Muscle of leg (tissue), 3 donors: ENCODE measurements at regions not wholly inside any gene's neighbourhood (a gene's known extent, or its start where the extent isn't known, plus 50 kb on each side); places are given as distances from the start of the nearest gene placed in this dataset.

Experiments used
- DNase-seq: peaks from one replicate; pipeline ENCODE4 v3.0.0; 2013
- H3K27ac ChIP-seq: one replicate; pipeline ENCODE4 v1.5.1; 2013; ENCODE audit warnings: mild to moderate bottlenecking, low read length, control low read depth
- H3K27me3 ChIP-seq: one replicate; pipeline ENCODE4 v1.6.1; 2013; ENCODE audit warnings: low read length; ENCODE audit not compliant: control insufficient read depth, insufficient read depth
- H3K36me3 ChIP-seq: one replicate; pipeline ENCODE4 v1.6.1; 2013; ENCODE audit warnings: low read length; ENCODE audit not compliant: control insufficient read depth, insufficient read depth
- H3K4me1 ChIP-seq: one replicate; pipeline ENCODE4 v1.6.1; 2013; ENCODE audit warnings: low read length; ENCODE audit not compliant: control insufficient read depth, insufficient read depth
- H3K4me3 ChIP-seq: one replicate; pipeline ENCODE4 v1.5.1; 2013; ENCODE audit warnings: low read length, control low read depth
- H3K9me3 ChIP-seq: replicated peaks from 2 replicates; pipeline ENCODE4 v1.6.1; 2013; ENCODE audit warnings: low read depth, low read length; ENCODE audit not compliant: control insufficient read depth
- WGBS: methylation state at CpG from one replicate; pipeline ENCODE4 v1.1.5; 2013; ENCODE audit warnings: missing lambda C conversion rate; ENCODE audit not compliant: insufficient coverage; 5-methylcytosine and 5-hydroxymethylcytosine counted together

DNA sequence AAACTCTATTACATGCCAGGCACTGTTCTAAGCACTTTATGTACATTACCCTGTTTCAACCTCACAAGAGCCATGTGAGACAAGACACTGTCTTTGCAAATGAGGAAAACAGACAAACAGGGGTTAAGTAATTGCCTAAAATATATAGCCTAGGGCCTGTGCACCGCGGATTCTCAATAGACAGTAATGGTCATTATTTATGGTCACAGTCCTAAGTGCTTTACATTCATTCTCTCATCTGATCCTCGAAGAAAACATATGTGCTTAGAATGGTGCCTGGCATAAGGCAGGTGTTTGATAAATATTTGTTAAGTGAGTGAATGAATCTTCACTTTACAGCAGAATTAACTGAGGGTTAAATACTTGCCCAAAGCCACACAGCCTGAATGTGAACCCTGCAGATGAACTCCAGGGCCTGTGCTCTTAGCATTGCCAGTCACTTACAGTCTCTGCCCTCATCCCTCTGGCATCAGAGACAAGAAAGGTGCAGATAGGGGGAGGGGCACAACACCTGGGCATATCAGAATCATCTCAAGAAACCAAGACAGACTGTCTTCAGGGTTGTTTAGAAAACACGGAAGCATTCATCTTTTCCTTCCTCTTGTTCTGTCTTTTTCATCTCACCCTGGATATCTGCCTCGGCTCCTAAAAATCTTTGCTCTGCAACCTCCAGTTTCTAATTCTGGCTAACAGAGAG, 92.8 kb upstream of the SASH1 start:
- WGBS, result no CpG with 5 or more reads among the region's 5 CpGs
- DNase-seq, result no peak
- no peaks in the 10 kb centered on the region for H3K9me3 ChIP-seq
- no peak overlapping the region for H3K4me3 ChIP-seq
- H3K36me3 ChIP-seq, result no peaks in the 10 kb centered on the region
- H3K27me3 ChIP-seq, result no peaks in the 10 kb centered on the region
- peaks cover 23% of the 10 kb centered on the region for H3K4me1 ChIP-seq
- H3K27ac ChIP-seq, result no peak overlapping the region

DNA sequence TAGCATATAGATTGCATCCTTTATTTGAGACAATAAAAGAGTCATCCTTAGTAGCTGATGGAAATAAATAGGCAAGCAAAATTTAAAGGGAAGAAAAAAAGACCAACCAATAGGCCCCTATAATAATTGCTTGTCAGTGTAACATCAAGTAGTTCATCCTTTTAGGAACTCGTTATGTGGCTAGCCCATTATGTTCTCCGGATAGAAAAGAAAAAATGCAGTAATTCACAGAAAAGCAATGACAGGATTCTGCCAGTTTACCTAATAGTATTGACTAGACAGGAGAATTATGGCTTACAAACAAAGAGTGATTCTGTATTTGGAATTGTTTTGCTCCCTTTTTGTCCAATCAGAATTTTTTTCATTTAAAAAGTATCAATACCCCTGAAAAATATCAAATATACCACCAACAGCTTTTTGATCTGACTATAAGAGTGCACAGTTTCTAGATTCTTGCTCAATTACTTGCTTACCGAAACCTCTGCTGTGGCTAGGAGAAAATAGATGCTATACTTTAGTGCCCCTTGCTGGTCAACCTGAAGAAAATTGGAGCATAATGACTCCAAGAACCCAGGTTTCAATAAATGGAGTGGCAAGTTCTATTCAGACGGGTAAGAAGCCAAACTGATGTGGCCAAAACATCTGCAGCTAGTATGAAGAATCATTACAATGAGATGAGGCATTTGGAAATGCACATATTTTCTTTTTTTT, 91.5 kb upstream of the SASH1 start:
- Histone ChIP-seq H3K27ac (peak overlapping the region; percentile 7), H3K27me3 (no peaks in the 10 kb centered on the region), H3K4me1 (peaks cover 21% of the 10 kb centered on the region), H3K4me3 (no peak overlapping the region), H3K9me3 (peaks cover 2% of the 10 kb centered on the region), H3K36me3 (no peaks in the 10 kb centered on the region)
- peak; percentile 85 for DNase-seq
- 20% methylated on average over 1 of the region's 4 CpGs for WGBS

DNA sequence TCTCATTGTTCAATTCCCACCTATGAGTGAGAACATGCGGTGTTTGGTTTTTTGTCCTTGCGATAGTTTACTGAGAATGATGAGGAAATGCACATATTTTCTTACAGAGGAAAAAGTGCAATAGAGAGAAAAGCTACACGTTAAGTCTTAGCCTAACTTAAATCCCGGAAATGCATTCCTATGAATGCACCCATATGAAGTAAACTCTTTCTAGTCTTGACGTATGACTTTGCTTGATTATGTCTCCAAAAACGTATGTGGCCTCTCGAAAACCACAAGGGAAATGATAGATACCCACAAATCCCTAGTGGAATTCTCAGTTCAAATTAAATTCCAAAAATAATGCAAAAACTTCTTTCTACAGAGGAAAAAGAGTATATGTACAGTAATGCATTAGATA, 90.7 kb upstream of the SASH1 start:
- WGBS, result no CpG with 5 or more reads among the region's 7 CpGs
- Histone ChIP-seq H3K27ac (no peak overlapping the region), H3K9me3 (peaks cover 2% of the 10 kb centered on the region), H3K4me1 (peaks cover 21% of the 10 kb centered on the region), H3K27me3 (no peaks in the 10 kb centered on the region), H3K4me3 (no peak overlapping the region), H3K36me3 (no peaks in the 10 kb centered on the region)
- DNase-seq, result no peak

DNA sequence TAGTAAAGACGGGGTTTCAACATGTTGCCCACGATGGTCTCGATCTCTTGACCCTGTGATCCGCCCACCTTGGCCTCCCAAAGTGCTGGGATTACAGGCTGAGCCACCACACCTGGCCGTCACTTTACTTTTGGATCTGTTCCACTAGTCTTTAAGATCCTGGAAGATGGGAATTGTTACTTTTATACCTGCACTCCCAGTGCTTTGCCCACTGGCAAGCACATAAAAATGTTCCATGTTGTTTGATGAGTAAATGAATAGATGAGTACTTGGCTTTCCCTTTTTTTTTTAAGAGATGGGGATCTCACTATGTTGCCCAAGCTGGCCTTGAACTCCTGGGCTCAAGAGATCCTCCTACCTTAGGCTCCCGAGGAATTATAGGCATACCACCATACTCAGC, 84.8 kb upstream of the SASH1 start:
- no peaks in the 10 kb centered on the region for H3K27me3 ChIP-seq

DNA sequence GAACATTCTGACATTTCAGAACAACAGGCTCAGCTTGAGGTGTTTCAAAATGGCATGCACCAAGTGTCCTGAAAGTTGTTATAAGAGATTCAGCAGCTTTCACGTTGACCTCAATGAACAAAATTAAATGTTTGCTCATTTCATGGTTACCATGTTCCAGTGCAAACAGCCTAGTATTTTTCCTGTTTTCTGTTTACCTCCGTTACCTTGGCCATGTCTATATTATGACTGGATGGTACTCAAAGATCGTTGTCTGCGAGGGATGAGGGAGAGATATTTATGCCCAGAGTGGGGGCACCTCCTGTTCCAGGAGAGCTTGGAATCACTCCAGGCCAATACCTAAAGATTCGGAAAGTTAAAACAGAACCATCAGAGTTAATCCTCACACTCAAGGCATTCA, 83.8 kb upstream of the SASH1 start:
- Histone ChIP-seq H3K9me3 (peaks cover 2% of the 10 kb centered on the region), H3K4me3 (no peak overlapping the region), H3K27ac (no peak overlapping the region), H3K36me3 (no peaks in the 10 kb centered on the region), H3K27me3 (no peaks in the 10 kb centered on the region), H3K4me1 (no peaks in the 10 kb centered on the region)
- 100% methylated on average over 1 of the region's 5 CpGs for WGBS
- no peak for DNase-seq

More for the DNA sequence above, 84.8 kb upstream of the SASH1 start:
- Histone ChIP-seq H3K36me3 (no peaks in the 10 kb centered on the region), H3K4me1 (no peaks in the 10 kb centered on the region), H3K9me3 (peaks cover 2% of the 10 kb centered on the region), H3K27ac (no peak overlapping the region), H3K4me3 (no peak overlapping the region)
- no peak for DNase-seq
- 87% methylated on average over 4 of the region's 6 CpGs for WGBS

DNA sequence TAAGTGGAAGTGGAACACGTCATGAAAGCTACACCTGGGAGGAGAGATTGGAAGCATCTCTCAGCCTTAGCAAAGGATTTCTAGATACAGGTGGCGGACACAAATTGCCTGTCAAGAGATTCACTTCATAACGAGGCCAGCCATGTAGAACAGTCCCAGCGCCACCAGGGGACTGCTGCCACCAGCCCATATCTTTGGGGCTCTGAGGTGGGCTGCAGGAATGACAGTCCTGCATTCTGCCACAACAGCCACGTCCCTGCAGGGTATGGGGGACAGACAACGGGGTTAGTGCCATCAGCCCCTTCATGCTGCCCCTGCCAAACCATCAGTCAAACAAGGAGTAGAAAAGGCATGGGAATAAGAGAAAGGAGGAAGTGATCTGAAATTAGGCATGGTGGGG, 81.2 kb upstream of the SASH1 start:
- no peak for DNase-seq
- Histone ChIP-seq H3K4me3 (no peak overlapping the region), H3K27ac (no peak overlapping the region), H3K27me3 (no peaks in the 10 kb centered on the region), H3K4me1 (no peaks in the 10 kb centered on the region), H3K36me3 (no peaks in the 10 kb centered on the region), H3K9me3 (no peaks in the 10 kb centered on the region)
- 85% methylated on average over 6 of the region's 6 CpGs for WGBS

DNA sequence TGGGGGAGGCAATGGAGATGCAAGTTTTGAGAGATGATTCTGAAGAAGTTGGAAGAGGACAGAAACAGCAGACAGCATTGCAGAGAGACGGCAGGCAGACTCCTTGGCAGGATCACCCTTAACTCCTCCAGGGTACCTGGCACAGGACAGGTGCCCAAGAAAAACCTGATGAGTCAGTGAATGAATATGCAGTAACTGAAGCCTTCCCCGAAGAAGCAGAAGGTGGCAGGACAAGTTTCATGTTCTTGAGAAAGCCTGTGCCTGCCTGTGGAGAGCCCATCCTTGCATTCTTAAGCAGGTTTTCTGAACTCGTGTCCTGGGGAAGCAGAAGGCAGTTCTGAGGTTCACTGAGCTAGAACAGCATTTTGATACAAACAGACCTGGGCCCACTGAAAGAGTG, 79.6 kb upstream of the SASH1 start:
- H3K4me1 ChIP-seq, result no peaks in the 10 kb centered on the region
- 58% methylated on average over 2 of the region's 3 CpGs for WGBS
- no peaks in the 10 kb centered on the region for H3K36me3 ChIP-seq
- H3K4me3 ChIP-seq, result no peak overlapping the region
- no peaks in the 10 kb centered on the region for H3K27me3 ChIP-seq
- DNase-seq, result no peak
- H3K9me3 ChIP-seq, result no peaks in the 10 kb centered on the region
- H3K27ac ChIP-seq, result no peak overlapping the region

DNA sequence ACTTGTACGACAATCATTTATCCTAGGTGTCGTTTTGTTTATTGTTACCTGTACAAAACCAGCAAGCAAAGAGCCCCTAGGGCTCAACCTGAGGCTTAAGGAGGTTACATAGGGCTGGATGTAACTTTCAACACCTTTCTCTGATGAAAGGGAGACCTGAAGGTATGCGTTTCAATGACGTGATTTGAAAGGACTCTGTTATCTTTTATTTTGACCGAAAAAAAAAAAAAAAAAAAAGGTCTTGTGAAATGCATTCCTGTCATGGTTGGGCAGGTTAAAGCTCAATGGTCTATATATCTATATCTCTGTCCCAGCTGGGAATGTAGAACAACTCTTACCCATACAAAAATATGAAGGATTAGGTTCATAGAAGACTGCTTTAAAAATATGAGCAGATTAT, 78.7 kb upstream of the SASH1 start:
- no peak overlapping the region for H3K4me3 ChIP-seq
- no peak overlapping the region for H3K27ac ChIP-seq
- H3K9me3 ChIP-seq, result no peaks in the 10 kb centered on the region
- H3K4me1 ChIP-seq, result no peaks in the 10 kb centered on the region
- no peaks in the 10 kb centered on the region for H3K36me3 ChIP-seq
- DNase-seq, result no peak
- no peaks in the 10 kb centered on the region for H3K27me3 ChIP-seq
- WGBS, result no CpG with 5 or more reads among the region's 5 CpGs

DNA sequence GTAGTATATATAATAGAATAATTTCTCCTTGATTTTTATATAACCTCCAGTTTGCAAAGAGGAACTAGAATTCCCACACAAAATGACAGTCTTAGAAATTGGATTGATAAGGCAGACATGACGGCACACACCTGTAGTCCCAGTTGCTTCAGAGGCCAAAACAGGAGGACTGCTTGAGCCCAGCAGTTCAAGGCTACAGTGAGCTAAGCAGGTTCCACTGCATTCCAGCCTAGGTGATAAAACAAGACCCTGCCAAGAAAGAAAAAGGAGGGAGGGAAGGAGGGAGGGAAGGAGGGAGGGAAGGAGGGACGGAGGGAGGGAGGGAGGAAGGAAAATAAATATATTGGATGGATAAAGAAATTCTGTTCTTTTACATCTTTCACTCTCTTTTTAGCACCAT, 77.6 kb upstream of the SASH1 start:
- WGBS, result 89% methylated on average over 1 of the region's 2 CpGs
- Histone ChIP-seq H3K4me3 (no peak overlapping the region), H3K9me3 (no peaks in the 10 kb centered on the region), H3K36me3 (no peaks in the 10 kb centered on the region), H3K27ac (no peak overlapping the region), H3K27me3 (no peaks in the 10 kb centered on the region), H3K4me1 (no peaks in the 10 kb centered on the region)
- DNase-seq, result no peak

DNA sequence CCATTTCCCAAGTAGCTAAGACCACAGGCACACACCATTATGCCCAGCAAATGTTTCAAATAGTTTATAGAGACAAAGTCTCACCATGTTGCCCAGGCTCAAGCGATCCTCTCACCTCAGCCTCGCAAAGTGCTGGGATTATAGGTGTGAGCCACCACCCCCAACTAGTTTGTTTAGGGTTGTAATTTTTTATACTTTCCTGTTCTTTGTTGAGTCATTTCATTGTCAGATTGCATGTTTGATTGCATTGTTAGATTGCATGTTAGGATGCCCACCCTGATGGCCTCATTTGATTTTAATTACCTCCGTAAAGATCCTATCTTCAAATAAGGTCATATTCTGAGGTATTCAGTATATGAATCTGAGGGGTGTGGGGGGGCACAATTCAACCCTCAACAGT, 73.3 kb upstream of the SASH1 start:
- Histone ChIP-seq H3K27ac (no peak overlapping the region), H3K4me3 (no peak overlapping the region), H3K9me3 (no peaks in the 10 kb centered on the region), H3K36me3 (no peaks in the 10 kb centered on the region), H3K27me3 (no peaks in the 10 kb centered on the region), H3K4me1 (peaks cover 3% of the 10 kb centered on the region)
- WGBS, result no CpG with 5 or more reads among the region's 3 CpGs
- no peak for DNase-seq
